Right atrium auricular region (tissue), 2 donors: ENCODE measurements at regions not wholly inside any gene's neighbourhood (a gene's known extent, or its start where the extent isn't known, plus 50 kb on each side); places are given as distances from the start of the nearest gene placed in this dataset.

Source experiments
- DNase-seq: peaks from one replicate; pipeline ENCODE4 v3.0.0-alpha.2; 2019; ENCODE audit warnings: low spot score
- H3K27ac ChIP-seq, 2 donors: fragments of 200-600 bp; sonication (generic); 1 replicate in 1 of 2; 2 replicates in 1 of 2; pipeline ENCODE4 v1.5.1; 2016 to 2019
- H3K27me3 ChIP-seq, 2 donors: fragments of 200-600 bp; sonication (generic); one replicate each; pipeline versions ENCODE4 v1.5.1 to v1.6.0; 2017 to 2019
- H3K36me3 ChIP-seq: fragments of 200-600 bp; sonication (generic); one replicate; pipeline ENCODE4 v1.5.1; 2016
- H3K4me1 ChIP-seq, 2 donors: fragments of 200-600 bp; sonication (generic); one replicate each; pipeline versions ENCODE4 v1.5.1 to v1.6.0; 2017 to 2019
- H3K4me3 ChIP-seq, 2 donors: fragments of 200-600 bp; sonication (generic); 1 replicate in 1 of 2; 2 replicates in 1 of 2; pipeline ENCODE4 v1.5.1; 2017 to 2019; ENCODE audit warnings: mild to moderate bottlenecking in 1 of 2, moderate library complexity in 1 of 2
- H3K9me3 ChIP-seq, 2 donors: fragments of 200-600 bp; sonication (generic); one replicate each; pipeline ENCODE4 v1.5.1; 2019
- CTCF ChIP-seq, 2 donors: fragments of 200-600 bp; sonication (generic); IDR thresholded peaks; one replicate each; pipeline ENCODE4 v1.5.1; 2019; ENCODE audit warnings: antibody characterized with exemption in 2 of 2

GRCh38 chr3:5304789-5305683 is 117.5 kb downstream of the EDEM1 start:
- Histone ChIP-seq H3K4me3 (no peak overlapping the region), H3K27ac (no peak overlapping the region), H3K4me1 (peaks cover 0 to 11% of the 10 kb centered on the region in 2 donors), H3K27me3 (no peaks in the 10 kb centered on the region), H3K9me3 (no peaks in the 10 kb centered on the region), H3K36me3 (no peaks in the 10 kb centered on the region)
- TF ChIP-seq CTCF (IDR thresholded peaks at IDR 0.05) = peak; percentile 31 to 65
- no peak for DNase-seq

GRCh38 chr3:5305684-5305989 is 118.1 kb downstream of the EDEM1 start:
- no peak for DNase-seq
- H3K36me3 ChIP-seq = no peaks in the 10 kb centered on the region
- no peak for TF ChIP-seq CTCF (IDR thresholded peaks at IDR 0.05)
- no peak overlapping the region for H3K27ac ChIP-seq
- H3K9me3 ChIP-seq = no peaks in the 10 kb centered on the region
- H3K4me1 ChIP-seq = peaks cover 0 to 11% of the 10 kb centered on the region in 2 donors
- no peaks in the 10 kb centered on the region for H3K27me3 ChIP-seq
- no peak overlapping the region for H3K4me3 ChIP-seq

GRCh38 chr3:5309171-5309570 is 121.7 kb downstream of the EDEM1 start:
- Histone ChIP-seq H3K27me3 (no peaks in the 10 kb centered on the region), H3K27ac (no peak overlapping the region), H3K4me1 (no peaks in the 10 kb centered on the region), H3K36me3 (no peaks in the 10 kb centered on the region), H3K9me3 (no peaks in the 10 kb centered on the region), H3K4me3 (no peak overlapping the region)
- no peak for TF ChIP-seq CTCF (IDR thresholded peaks at IDR 0.05)
- no peak for DNase-seq

- no peaks in the 10 kb centered on the region for H3K36me3 ChIP-seq
Observed at GRCh38 chr3:5309602-5310001, 122.1 kb downstream of the EDEM1 start.

GRCh38 chr3:5310509-5310908 is 123.0 kb downstream of the EDEM1 start:
- no peaks in the 10 kb centered on the region for H3K27me3 ChIP-seq
- no peak for TF ChIP-seq CTCF (IDR thresholded peaks at IDR 0.05)
- H3K36me3 ChIP-seq = no peaks in the 10 kb centered on the region
- DNase-seq = no peak
- H3K4me1 ChIP-seq = no peaks in the 10 kb centered on the region
- no peak overlapping the region for H3K27ac ChIP-seq
- H3K4me3 ChIP-seq = no peak overlapping the region
- H3K9me3 ChIP-seq = no peaks in the 10 kb centered on the region

More at GRCh38 chr3:5309602-5310001, 122.1 kb downstream of the EDEM1 start:
- Histone ChIP-seq H3K27ac (no peak overlapping the region), H3K4me3 (no peak overlapping the region), H3K9me3 (no peaks in the 10 kb centered on the region), H3K4me1 (no peaks in the 10 kb centered on the region), H3K27me3 (no peaks in the 10 kb centered on the region)
- no peak for DNase-seq
- no peak for TF ChIP-seq CTCF (IDR thresholded peaks at IDR 0.05)

- no peak for TF ChIP-seq CTCF (IDR thresholded peaks at IDR 0.05)
- no peak overlapping the region for H3K27ac ChIP-seq
- no peaks in the 10 kb centered on the region for H3K4me1 ChIP-seq
- no peaks in the 10 kb centered on the region for H3K36me3 ChIP-seq
- no peak for DNase-seq
- no peaks in the 10 kb centered on the region for H3K27me3 ChIP-seq
- no peaks in the 10 kb centered on the region for H3K9me3 ChIP-seq
- no peak overlapping the region for H3K4me3 ChIP-seq
Observed at GRCh38 chr3:5312290-5312689, 124.8 kb downstream of the EDEM1 start.
